GM18861 (cell line): ENCODE measurements at regions not wholly inside any gene's neighbourhood (a gene's known extent, or its start where the extent isn't known, plus 50 kb on each side); places are given as distances from the start of the nearest gene placed in this dataset.
"Not testable (repeated sequence)": the region's sequence is repeated elsewhere in the genome, so short reads cannot be mapped to it uniquely, and the experiment has no call there.

Experiments
- ATAC-seq: cut with Tn5 transposase; IDR thresholded peaks from one replicate; pipeline ENCODE4 v1.9.1; 2021; ENCODE audit not compliant: unreplicated experiment

DNA sequence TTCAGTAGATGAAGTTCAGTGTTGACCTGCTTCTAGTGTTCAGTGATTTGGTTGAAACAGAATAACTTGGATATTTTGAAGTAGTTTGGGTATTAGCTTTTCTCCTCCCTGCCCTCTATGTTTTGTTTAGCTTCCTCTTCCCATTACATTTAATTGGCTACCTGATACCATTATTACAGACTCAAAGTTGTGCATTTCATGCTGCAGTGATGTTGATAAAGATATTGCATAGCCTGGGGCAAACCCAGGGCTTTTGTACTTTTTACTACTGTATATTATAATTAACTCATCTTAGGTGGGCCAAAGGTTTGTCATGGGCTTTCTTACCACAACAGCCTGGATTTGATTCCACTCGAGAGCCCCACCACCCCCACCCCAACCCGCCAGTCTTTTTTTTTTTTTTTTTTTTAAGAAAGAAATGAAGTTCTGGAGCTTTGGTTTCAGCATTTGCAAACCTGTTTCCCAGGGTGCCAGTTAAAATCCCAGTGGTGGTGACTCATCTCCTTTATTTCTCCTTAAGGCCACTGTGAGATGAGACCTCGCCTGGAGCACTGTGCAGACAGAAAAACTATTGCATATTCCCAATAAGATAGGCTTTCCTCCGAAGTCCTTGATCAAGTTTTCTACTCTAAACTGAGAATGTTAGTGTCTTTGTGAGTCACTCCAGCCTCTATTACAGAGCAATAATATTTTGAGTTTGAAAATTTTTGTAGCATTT lies 393.7 kb upstream of the FANCL start:
- no peak for ATAC-seq

GRCh38 chr2:58633613-58634365 lies 392.7 kb upstream of the FANCL start:
- no peak for ATAC-seq

GRCh38 chr2:58631986-58632385 lies 390.9 kb upstream of the FANCL start:
- no peak for ATAC-seq

DNA sequence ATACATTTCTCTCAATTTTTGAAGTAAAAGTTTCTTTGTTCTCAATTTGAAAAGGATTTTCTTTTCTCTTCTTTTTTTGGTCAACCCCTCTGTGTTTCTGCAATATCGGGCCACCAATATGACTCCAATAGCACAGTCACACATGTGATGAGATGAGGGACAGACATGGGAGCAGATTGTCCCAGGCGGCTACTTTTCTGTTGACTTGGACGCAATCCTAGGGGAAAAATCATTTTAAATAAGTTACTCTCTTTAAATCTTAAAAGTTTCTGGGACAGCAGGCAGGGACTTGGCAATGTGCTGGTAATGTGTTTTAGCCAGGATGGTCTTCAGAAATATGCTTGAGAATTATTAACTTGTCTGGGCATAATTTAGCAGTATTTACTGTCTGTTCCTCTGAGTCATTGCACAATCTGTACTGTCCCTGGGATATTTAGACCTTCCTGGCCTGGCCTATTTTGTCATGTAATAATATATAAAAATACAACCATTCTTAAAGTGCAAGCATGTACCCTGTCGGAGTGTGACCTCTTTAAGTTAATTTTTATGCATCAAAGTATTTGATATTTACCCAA lies 388.5 kb upstream of the FANCL start:
- ATAC-seq: no peak

DNA sequence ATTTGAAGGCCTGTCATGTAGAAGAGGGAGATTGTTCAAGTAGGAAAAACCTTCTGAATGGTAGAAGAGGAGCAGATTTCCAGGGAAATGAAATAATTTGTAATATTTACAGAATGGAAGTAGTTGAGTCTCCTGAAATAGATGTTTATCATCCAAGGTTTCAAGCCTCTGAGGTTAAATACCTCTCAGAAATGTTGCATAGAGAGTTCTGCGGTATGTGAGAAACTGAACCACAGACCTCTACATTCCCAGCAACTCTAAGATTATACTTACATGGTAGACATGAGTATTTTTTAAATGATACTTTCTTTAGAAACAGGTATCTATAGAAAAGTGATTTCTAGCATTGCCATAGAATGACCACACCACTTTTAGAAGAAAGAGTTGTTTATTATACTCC lies 379.8 kb upstream of the FANCL start:
- ATAC-seq: no peak

GRCh38 chr2:58620093-58620492 lies 379.0 kb upstream of the FANCL start:
- no peak for ATAC-seq

DNA sequence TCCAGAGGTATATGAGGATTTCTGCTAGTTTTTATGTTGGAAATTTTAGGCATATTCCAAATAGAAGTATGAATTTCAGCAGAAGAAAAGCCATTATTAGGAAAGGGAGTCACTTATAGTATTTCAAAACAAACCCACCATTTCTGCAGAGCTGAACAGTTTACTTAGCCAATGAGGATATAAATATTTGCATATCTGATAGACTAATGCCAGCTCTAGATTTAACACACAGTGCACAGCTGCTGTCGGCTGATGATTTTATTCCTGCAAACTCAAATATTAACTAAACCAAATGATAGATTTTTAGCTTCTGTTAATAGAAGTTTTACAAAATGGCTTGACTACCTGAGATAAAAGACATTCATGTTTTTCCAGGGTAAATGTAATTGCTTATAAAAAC lies 375.8 kb upstream of the FANCL start:
- no peak for ATAC-seq

- ATAC-seq: no peak
Observed at GRCh38 chr2:58614219-58614618, 373.1 kb upstream of the FANCL start.

- no peak for ATAC-seq
Observed at GRCh38 chr2:58612973-58613372, 371.8 kb upstream of the FANCL start.

GRCh38 chr2:58609326-58609725 lies 368.2 kb upstream of the FANCL start:
- ATAC-seq: no peak

DNA sequence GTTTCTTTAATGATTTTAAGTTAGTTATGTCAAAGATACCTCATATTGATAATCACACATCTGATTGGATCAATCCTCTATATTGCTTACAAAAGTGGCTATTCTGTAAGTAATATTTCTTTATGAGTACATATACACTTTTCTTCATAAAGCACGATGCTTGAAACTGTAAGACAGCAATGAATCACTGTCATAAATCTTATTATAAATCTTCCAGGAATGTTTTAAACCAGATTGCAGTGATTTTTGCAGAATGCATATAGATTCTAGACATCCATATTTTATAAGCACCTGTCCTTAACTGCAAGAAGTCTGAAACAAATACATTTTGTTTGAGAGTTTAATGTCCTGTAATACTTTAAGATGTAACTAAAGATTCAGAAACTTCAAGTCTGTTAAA lies 367.0 kb upstream of the FANCL start:
- no peak for ATAC-seq

DNA sequence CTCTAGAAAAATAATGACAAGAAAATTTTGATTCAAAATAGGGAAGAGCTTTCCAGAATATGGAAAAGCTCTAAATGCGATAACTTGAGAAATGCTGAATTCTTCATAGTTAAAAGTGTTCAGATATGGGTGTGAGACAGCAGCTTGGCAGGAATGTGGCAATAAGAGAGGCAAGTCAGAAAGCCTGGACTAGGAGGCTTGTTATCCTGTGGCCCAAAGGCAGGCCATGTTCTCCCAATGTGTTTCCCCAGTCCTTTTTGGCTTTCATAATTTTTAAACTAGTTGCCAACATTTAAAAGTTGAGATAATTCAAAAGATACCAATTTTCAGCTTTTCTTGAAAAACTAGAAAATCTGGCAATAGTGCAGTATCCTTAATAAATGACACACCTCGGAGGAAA lies 366.3 kb upstream of the FANCL start:
- ATAC-seq: no peak

GRCh38 chr2:58606799-58607198 lies 365.7 kb upstream of the FANCL start:
- ATAC-seq: no peak

GRCh38 chr2:58604096-58604495 lies 363.0 kb upstream of the FANCL start:
- no peak for ATAC-seq

DNA sequence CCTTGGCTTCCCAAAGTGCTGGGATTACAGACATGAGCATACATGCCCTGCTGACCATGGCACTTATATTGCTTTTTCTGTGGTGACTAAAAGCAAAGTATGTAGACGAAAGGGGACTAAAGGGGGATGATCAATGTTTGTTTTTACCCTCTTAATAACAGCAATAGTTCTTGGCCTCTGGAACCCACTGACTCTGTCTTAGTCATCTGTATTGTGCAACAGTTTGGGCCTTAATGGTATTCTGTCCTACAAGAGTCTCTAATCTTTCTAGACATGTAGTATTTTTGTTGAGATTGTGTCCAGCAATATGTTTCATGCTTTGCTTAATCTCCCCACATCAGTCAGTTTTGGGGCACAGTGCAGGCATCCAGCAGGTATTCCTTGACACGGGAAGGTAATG lies 359.9 kb upstream of the FANCL start:
- no peak for ATAC-seq

- no peak for ATAC-seq
Observed at GRCh38 chr2:58598171-58598570, 357.0 kb upstream of the FANCL start.

DNA sequence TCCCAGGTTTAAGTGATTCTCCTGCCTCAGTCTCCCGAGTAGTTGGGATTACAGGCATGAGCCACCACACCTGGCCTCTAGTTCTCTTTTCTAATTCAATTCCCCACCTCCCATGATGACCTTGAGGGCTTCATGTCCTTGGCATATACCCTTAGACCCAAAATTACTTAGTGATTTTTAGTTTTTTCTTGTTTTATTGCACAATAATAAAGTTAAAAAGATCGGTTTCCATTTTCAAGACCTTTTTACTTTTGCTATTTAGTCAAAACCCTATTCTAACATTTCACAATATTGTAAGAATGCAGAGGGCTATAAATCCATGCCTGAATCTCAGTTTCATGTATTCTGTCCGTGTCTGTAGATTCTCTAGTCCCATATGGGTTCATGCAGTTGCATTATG lies 354.6 kb upstream of the FANCL start:
- ATAC-seq: no peak

- no peak for ATAC-seq
Observed at GRCh38 chr2:58594762-58595161, 353.6 kb upstream of the FANCL start.

GRCh38 chr2:58594175-58594574 lies 353.1 kb upstream of the FANCL start:
- ATAC-seq: no peak

DNA sequence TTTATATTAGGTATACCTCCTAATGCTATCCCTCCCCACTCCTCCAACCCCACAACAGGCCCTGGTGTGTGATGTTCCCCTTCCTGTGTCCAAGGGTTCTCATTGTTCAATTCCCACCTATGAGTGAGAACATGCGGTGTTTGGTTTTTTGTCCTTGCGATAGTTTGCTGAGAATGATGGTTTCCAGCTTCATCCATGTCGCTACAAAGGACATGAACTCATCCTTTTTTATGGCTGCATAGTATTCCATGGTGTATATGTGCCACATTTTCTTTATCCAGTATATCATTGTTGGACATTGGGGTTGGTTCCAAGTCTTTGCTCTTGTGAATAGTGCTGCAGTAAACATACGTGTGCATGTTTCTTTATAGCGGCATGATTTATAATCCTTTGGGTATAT lies 345.1 kb upstream of the FANCL start:
- ATAC-seq: not testable (repeated sequence)

GRCh38 chr2:58585233-58585632 lies 344.1 kb upstream of the FANCL start:
- no peak for ATAC-seq

DNA sequence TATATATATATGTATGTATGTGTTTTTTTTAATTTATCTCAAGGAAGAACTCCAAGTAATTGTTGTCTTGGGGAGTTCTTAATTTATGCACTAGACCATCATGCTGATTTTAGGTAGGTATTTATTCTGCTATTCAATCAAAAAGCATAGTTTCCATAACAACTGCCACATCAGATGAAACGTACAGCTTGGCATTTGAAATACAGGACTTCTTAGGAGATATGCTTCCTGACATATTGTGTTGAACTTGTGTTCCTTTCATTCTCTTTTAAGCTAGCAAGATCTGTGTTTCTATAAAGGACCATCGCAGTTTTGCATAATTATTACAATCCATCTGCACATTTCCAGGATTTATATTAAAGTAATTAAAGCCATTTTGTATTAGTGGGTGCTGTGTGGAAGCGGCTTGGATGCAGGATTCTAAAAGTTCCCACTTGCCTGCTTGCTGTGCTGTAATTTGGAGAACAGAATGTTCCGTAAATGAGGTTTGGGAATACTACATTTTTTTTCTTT lies 343.5 kb upstream of the FANCL start:
- ATAC-seq: no peak
